ENCODE measurements at regions not wholly inside any gene's neighbourhood (a gene's known extent, or its start where the extent isn't known, plus 50 kb on each side); places are given as distances from the start of the nearest gene placed in this dataset.

DNA sequence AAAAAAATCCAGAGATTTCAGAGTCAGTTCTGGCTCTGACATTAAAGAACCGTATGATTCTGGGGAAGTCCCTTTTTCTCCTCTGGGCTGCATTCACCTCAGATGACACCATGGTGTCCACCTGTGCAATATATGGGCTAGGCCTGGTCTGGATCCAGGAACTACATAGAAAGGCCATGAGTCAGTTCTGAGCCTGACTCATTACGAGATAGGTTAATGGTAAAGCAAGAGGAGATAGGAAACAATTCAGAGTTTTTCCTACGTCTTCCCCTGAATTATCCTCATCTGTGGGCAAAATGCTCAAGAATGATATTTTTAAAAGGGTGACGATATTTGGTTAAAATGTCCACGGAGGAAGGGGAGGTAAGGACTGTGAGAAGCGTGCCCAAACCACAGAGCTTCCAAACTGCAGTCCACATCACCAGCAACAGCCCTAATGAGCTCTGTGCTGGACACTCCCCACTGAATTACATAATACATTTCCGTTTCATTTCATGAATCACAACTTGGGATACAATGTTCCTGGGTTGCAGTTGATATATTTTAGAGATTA, 180.1 kb upstream of the OSR1 start:
- TF ChIP-seq, protein P1, sequence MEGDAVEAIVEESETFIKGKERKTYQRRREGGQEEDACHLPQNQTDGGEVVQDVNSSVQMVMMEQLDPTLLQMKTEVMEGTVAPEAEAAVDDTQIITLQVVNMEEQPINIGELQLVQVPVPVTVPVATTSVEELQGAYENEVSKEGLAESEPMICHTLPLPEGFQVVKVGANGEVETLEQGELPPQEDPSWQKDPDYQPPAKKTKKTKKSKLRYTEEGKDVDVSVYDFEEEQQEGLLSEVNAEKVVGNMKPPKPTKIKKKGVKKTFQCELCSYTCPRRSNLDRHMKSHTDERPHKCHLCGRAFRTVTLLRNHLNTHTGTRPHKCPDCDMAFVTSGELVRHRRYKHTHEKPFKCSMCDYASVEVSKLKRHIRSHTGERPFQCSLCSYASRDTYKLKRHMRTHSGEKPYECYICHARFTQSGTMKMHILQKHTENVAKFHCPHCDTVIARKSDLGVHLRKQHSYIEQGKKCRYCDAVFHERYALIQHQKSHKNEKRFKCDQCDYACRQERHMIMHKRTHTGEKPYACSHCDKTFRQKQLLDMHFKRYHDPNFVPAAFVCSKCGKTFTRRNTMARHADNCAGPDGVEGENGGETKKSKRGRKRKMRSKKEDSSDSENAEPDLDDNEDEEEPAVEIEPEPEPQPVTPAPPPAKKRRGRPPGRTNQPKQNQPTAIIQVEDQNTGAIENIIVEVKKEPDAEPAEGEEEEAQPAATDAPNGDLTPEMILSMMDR (IDR thresholded peaks at IDR 0.05) = no peak
- TF ChIP-seq POLR2AphosphoS5 (IDR thresholded peaks at IDR 0.05) = peak; percentile 60
